ENCODE measurements at regions not wholly inside any gene's neighbourhood (a gene's known extent, or its start where the extent isn't known, plus 50 kb on each side); places are given as distances from the start of the nearest gene placed in this dataset.

DNA sequence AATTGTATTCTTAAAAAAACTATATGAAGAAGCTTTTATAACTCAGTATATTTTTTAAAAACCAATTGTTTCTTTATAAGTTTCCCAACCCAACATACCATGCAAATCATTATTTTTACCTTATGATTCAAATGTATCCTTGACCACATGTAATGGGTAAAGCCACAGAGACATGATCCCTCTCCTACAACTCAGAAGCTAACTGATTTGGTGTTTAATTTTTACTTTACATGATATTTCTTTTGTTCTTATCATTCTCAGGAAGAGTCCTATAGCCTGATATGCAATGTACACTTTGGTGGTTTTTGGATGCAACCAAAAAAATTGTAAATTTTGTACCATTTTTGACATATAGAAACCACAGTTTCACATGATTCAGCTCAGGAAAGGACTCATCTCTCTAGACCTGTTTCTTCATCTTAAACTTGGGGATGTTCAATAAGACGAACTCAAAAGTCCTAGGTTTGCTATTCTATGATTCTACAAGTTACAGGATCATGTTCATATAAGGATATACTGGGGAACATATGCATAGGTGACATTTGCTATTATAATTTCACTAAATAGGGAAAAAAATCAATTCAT is 85.2 kb upstream of the RBBP8 start:
- Mint-ChIP-seq H3K9me3 (peaks cover 6% of the 10 kb centered on the region; the same call in 1 of the 2 replicates), H3K27ac (no peak overlapping the region), H3K36me3 (no peaks in the 10 kb centered on the region), H3K4me3 (no peak overlapping the region), H3K27me3 (ENCODE audit: low read depth) (no peaks in the 10 kb centered on the region), H3K4me1 (peaks cover 28% of the 10 kb centered on the region)
- CTCF ChIA-PET, result interaction anchor here (0.8 to 1.4 kb wide), 4 partner anchors 9 to 360 kb away, joined by 3 to 5 read pairs (median 4); no protein-coding TSS in a partner anchor
- TF ChIP-seq ETV6 (CRISPR knock-in tag; IDR thresholded peaks at IDR 0.05) (no peak), MYBL2 (CRISPR knock-in tag; IDR thresholded peaks at IDR 0.05) (no peak)
- ATAC-seq (no peak), DNase-seq (ENCODE audit: low spot score) (no peak)
- POLR2A ChIA-PET, result interaction anchor here (0.7 to 1.0 kb wide), 2 partner anchors 9 to 488 kb away, joined by 3 read pairs; no protein-coding TSS in a partner anchor

DNA sequence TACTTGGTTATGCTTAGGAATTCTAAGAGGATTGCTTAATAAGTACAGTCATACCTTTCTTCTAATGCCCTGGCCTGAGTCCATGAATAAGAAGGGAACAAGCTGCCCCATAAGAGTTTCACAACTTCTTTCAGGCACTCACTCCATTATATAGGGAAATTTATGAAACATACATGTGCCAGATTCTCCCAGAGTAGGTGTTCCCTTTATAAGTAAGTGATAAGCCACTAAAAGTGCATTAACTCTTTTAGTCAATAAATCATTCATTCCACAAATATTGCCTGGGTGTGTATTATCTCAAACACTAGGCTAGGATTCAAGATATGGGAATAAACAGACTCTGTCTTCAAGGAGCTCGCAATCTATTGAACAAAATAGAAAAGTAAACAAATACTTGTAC is 84.5 kb upstream of the RBBP8 start:
- Mint-ChIP-seq H3K27ac (no peak overlapping the region), H3K4me3 (no peak overlapping the region), H3K27me3 (ENCODE audit: low read depth) (no peaks in the 10 kb centered on the region), H3K36me3 (no peaks in the 10 kb centered on the region), H3K4me1 (peaks cover 28% of the 10 kb centered on the region), H3K9me3 (peaks cover 6% of the 10 kb centered on the region; the same call in 1 of the 2 replicates)
- ChIA-PET CTCF (interaction anchor here (1.4 kb wide), 1 partner anchor 135 kb away, joined by 4 read pairs; no protein-coding TSS in a partner anchor), POLR2A (interaction anchor here (1.0 kb wide), 1 partner anchor 9 kb away, joined by 3 read pairs; no protein-coding TSS in a partner anchor)
- DNase-seq (ENCODE audit: low spot score) (no peak), ATAC-seq (no peak)
- TF ChIP-seq FOXP1 (CRISPR knock-in tag; IDR thresholded peaks at IDR 0.05; ENCODE audit: borderline replicate concordance) (no peak), ELF4 (CRISPR knock-in tag; IDR thresholded peaks at IDR 0.05; ENCODE audit: low read depth) (no peak)

DNA sequence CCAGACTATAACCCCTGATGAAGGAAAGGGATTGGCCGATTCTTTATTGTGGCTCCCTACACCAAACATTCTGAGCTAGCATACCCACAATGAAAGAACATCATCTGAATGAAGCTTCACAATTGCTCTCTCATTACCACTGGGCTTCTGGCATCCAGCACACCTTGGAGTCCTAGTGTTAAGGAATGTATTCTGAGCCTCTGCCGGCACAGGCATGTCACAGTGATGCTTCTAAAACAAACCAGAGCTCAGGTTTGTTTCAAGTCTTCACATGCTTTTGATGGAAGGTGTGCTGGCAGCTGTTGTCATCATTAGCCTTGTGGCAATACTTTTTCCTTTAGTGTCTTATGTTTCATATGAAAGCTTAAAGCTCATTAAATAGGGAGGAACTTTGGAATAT is 76.3 kb upstream of the RBBP8 start:
- TF ChIP-seq, protein P1, sequence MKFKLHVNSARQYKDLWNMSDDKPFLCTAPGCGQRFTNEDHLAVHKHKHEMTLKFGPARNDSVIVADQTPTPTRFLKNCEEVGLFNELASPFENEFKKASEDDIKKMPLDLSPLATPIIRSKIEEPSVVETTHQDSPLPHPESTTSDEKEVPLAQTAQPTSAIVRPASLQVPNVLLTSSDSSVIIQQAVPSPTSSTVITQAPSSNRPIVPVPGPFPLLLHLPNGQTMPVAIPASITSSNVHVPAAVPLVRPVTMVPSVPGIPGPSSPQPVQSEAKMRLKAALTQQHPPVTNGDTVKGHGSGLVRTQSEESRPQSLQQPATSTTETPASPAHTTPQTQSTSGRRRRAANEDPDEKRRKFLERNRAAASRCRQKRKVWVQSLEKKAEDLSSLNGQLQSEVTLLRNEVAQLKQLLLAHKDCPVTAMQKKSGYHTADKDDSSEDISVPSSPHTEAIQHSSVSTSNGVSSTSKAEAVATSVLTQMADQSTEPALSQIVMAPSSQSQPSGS (CRISPR knock-in tag; IDR thresholded peaks at IDR 0.05; ENCODE audit: borderline replicate concordance, low read depth), result no peak
- TF ChIP-seq ZNF416 (CRISPR knock-in tag; IDR thresholded peaks at IDR 0.05), result no peak
- TF ChIP-seq, protein P2, sequence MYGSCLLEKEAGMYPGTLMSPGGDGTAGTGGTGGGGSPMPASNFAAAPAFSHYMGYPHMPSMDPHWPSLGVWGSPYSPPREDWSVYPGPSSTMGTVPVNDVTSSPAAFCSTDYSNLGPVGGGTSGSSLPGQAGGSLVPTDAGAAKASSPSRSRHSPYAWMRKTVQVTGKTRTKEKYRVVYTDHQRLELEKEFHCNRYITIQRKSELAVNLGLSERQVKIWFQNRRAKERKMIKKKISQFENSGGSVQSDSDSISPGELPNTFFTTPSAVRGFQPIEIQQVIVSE (CRISPR knock-in tag; IDR thresholded peaks at IDR 0.05; ENCODE audit: borderline replicate concordance), result no peak
- TF ChIP-seq OVOL2 (CRISPR knock-in tag; IDR thresholded peaks at IDR 0.05; ENCODE audit: borderline replicate concordance), result no peak
- ChIA-PET POLR2A (no interaction called here), CTCF (interaction anchor here (0.9 to 1.6 kb wide), 8 partner anchors 9 to 76 kb away, joined by 3 to 5 read pairs (median 4); partner anchors contain the start of gene RBBP8)
- no peaks in the 10 kb centered on the region for H3K36me3 Mint-ChIP-seq
- peaks cover 11% of the 10 kb centered on the region for H3K4me1 Mint-ChIP-seq
- ATAC-seq (peak; percentile 100), DNase-seq (ENCODE audit: low spot score) (peak; percentile 19)
- H3K27me3 Mint-ChIP-seq (ENCODE audit: low read depth), result no peaks in the 10 kb centered on the region; the same call in 1 of the 2 replicates
- no peak overlapping the region for H3K27ac Mint-ChIP-seq
- H3K9me3 Mint-ChIP-seq, result no peaks in the 10 kb centered on the region
- no peak overlapping the region for H3K4me3 Mint-ChIP-seq

DNA sequence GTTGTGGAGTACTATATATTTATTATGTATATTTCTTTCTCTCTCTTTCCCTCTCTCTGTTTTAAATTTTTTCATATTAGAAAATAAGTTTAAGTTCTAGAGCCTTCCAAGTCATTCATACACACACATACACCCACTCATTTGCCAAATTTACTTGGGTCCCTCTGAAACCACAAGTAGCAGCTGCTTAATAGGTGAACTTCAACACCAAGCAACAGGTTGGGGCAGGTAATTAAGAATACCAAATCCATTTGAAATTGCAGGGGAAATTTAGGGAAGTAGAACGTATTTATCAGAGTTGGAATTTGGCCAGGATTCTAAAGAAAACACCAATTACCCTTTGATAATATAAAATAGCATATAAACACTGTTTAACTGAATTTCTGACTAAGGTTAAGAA is 75.0 kb upstream of the RBBP8 start:
- ATAC-seq, result no peak
- Mint-ChIP-seq H3K4me3 (no peak overlapping the region), H3K27me3 (ENCODE audit: low read depth) (no peaks in the 10 kb centered on the region; the same call in 1 of the 2 replicates), H3K4me1 (peaks cover 11% of the 10 kb centered on the region), H3K27ac (no peak overlapping the region), H3K9me3 (no peaks in the 10 kb centered on the region; the same call in 1 of the 2 replicates), H3K36me3 (no peaks in the 10 kb centered on the region)
- TF ChIP-seq MXD4 (CRISPR knock-in tag; IDR thresholded peaks at IDR 0.05; ENCODE audit: borderline replicate concordance) (no peak), NR1H2 (CRISPR knock-in tag; IDR thresholded peaks at IDR 0.05) (no peak), RORB (CRISPR knock-in tag; IDR thresholded peaks at IDR 0.05) (no peak), ZNF232 (CRISPR knock-in tag; IDR thresholded peaks at IDR 0.05) (no peak), FOXP1 (CRISPR knock-in tag; IDR thresholded peaks at IDR 0.05; ENCODE audit: borderline replicate concordance) (no peak), CBFB (CRISPR knock-in tag; IDR thresholded peaks at IDR 0.05; ENCODE audit: low read depth) (no peak), ZNF396 (CRISPR knock-in tag; IDR thresholded peaks at IDR 0.05; ENCODE audit: borderline replicate concordance) (no peak), ZBTB21 (CRISPR knock-in tag; IDR thresholded peaks at IDR 0.05; ENCODE audit: borderline replicate concordance) (no peak), CREB1 (CRISPR knock-in tag; IDR thresholded peaks at IDR 0.05) (no peak), ZNF219 (CRISPR knock-in tag; IDR thresholded peaks at IDR 0.05; ENCODE audit: borderline replicate concordance) (no peak)
- TF ChIP-seq, protein P3, sequence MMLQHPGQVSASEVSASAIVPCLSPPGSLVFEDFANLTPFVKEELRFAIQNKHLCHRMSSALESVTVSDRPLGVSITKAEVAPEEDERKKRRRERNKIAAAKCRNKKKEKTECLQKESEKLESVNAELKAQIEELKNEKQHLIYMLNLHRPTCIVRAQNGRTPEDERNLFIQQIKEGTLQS (CRISPR knock-in tag; conservative IDR thresholded peaks at IDR 0.05), result no peak
- TF ChIP-seq, protein P4, sequence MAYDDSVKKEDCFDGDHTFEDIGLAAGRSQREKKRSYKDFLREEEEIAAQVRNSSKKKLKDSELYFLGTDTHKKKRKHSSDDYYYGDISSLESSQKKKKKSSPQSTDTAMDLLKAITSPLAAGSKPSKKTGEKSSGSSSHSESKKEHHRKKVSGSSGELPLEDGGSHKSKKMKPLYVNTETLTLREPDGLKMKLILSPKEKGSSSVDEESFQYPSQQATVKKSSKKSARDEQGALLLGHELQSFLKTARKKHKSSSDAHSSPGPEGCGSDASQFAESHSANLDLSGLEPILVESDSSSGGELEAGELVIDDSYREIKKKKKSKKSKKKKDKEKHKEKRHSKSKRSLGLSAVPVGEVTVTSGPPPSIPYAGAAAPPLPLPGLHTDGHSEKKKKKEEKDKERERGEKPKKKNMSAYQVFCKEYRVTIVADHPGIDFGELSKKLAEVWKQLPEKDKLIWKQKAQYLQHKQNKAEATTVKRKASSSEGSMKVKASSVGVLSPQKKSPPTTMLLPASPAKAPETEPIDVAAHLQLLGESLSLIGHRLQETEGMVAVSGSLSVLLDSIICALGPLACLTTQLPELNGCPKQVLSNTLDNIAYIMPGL (CRISPR knock-in tag; IDR thresholded peaks at IDR 0.05), result no peak
- TF ChIP-seq, protein P5, sequence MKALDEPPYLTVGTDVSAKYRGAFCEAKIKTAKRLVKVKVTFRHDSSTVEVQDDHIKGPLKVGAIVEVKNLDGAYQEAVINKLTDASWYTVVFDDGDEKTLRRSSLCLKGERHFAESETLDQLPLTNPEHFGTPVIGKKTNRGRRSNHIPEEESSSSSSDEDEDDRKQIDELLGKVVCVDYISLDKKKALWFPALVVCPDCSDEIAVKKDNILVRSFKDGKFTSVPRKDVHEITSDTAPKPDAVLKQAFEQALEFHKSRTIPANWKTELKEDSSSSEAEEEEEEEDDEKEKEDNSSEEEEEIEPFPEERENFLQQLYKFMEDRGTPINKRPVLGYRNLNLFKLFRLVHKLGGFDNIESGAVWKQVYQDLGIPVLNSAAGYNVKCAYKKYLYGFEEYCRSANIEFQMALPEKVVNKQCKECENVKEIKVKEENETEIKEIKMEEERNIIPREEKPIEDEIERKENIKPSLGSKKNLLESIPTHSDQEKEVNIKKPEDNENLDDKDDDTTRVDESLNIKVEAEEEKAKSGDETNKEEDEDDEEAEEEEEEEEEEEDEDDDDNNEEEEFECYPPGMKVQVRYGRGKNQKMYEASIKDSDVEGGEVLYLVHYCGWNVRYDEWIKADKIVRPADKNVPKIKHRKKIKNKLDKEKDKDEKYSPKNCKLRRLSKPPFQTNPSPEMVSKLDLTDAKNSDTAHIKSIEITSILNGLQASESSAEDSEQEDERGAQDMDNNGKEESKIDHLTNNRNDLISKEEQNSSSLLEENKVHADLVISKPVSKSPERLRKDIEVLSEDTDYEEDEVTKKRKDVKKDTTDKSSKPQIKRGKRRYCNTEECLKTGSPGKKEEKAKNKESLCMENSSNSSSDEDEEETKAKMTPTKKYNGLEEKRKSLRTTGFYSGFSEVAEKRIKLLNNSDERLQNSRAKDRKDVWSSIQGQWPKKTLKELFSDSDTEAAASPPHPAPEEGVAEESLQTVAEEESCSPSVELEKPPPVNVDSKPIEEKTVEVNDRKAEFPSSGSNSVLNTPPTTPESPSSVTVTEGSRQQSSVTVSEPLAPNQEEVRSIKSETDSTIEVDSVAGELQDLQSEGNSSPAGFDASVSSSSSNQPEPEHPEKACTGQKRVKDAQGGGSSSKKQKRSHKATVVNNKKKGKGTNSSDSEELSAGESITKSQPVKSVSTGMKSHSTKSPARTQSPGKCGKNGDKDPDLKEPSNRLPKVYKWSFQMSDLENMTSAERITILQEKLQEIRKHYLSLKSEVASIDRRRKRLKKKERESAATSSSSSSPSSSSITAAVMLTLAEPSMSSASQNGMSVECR (CRISPR knock-in tag; IDR thresholded peaks at IDR 0.05; ENCODE audit: borderline replicate concordance), result no peak
- ChIA-PET CTCF (no interaction called here), POLR2A (no interaction called here)
- DNase-seq (ENCODE audit: low spot score), result no peak

All from WTC11 (cell line).